ENCODE measurements at regions not wholly inside any gene's neighbourhood (a gene's known extent, or its start where the extent isn't known, plus 50 kb on each side); places are given as distances from the start of the nearest gene placed in this dataset.

DNA sequence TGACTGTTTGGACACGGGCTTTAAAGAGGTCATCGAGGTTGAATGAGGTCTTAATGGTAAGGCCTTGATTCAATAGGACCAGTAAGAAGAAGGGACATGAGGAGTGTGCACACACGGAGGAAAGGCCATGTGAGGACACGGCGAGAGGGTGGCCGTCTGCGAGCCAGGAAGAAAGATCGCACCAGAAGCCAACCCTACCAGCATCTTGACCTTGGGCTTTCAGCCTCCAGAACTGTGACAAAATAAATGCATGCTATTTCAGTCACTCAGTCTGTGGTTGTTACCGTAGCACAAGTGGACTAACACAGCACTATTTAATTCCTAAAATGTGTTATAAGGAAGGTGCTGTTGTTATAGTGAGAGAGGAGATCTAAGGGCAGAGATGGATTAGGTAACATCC lies 468.6 kb upstream of the FAT1 start:
- Histone ChIP-seq H3K4me3 (no peak overlapping the region), H3K27me3 (no peaks in the 10 kb centered on the region), H3K27ac (no peak overlapping the region), H3K4me1 (no peaks in the 10 kb centered on the region), H3K36me3 (no peaks in the 10 kb centered on the region), H3K9me3 (no peaks in the 10 kb centered on the region)
- no peak for DNase-seq
- 63% methylated on average over 8 of the region's 9 CpGs for WGBS (ENCODE audit: insufficient coverage, low coverage, low lambda C conversion rate, missing lambda C conversion rate)
- TF ChIP-seq, protein P1, sequence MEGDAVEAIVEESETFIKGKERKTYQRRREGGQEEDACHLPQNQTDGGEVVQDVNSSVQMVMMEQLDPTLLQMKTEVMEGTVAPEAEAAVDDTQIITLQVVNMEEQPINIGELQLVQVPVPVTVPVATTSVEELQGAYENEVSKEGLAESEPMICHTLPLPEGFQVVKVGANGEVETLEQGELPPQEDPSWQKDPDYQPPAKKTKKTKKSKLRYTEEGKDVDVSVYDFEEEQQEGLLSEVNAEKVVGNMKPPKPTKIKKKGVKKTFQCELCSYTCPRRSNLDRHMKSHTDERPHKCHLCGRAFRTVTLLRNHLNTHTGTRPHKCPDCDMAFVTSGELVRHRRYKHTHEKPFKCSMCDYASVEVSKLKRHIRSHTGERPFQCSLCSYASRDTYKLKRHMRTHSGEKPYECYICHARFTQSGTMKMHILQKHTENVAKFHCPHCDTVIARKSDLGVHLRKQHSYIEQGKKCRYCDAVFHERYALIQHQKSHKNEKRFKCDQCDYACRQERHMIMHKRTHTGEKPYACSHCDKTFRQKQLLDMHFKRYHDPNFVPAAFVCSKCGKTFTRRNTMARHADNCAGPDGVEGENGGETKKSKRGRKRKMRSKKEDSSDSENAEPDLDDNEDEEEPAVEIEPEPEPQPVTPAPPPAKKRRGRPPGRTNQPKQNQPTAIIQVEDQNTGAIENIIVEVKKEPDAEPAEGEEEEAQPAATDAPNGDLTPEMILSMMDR (IDR thresholded peaks at IDR 0.05), result no peak
- no peak for TF ChIP-seq POLR2A (IDR thresholded peaks at IDR 0.05)
- ATAC-seq, result no peak
- intact Hi-C loops (cut with DNase I), result no loop called here

DNA sequence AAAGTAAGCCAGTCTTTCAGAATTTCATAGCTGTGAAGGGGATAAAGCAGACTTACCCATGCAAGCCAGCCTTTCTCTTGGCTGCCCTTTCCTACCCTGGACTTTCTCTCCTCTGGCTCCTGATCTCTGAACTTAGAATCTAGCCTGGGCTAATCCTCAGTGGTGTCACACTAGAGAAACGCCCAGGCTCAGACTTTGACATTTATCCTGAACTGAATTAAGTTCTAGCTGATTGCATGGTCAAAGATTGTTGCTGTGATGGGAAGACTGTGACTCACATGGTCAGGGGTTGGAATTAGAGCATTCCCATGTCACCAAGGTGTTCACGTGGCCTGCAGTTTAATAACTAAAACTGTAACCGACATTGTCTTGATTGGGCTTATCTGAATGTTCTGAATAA lies 469.5 kb upstream of the FAT1 start:
- TF ChIP-seq, protein P1 (IDR thresholded peaks at IDR 0.05), result no peak
- no peak for TF ChIP-seq POLR2A (IDR thresholded peaks at IDR 0.05)
- Histone ChIP-seq H3K4me1 (no peaks in the 10 kb centered on the region), H3K36me3 (no peaks in the 10 kb centered on the region), H3K4me3 (no peak overlapping the region), H3K27me3 (no peaks in the 10 kb centered on the region), H3K9me3 (no peaks in the 10 kb centered on the region), H3K27ac (no peak overlapping the region)
- ATAC-seq (no peak), DNase-seq (no peak)
- intact Hi-C loops (cut with DNase I), result no loop called here
- WGBS (ENCODE audit: insufficient coverage, low coverage, low lambda C conversion rate, missing lambda C conversion rate), result 38% methylated on average over 2 of the region's 3 CpGs

DNA sequence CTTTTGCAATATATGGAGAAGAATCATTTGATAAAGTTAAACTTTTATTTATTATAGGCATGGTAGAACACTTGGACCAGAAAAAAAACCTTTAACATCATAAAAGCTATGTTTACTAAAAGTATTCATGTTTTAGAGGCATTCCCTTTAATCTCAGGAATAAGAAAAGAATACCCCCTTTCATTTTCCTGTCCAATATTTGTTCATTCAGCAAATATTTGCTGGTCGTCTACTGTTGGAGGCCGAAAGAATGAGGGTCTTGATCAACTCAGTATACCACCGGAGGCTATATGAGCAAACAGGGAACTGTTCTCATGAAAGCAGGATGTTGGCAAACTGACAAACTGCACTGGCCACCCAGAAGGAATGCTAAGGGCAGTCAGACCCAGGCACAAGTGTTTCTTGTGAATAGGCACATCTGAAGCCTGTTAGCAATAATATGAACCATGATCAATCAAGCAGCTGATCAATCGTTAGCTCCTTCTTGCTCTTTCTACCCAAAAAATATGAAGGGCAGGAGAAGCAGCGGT lies 480.8 kb upstream of the FAT1 start:
- H3K4me1 ChIP-seq, result no peaks in the 10 kb centered on the region

DNA sequence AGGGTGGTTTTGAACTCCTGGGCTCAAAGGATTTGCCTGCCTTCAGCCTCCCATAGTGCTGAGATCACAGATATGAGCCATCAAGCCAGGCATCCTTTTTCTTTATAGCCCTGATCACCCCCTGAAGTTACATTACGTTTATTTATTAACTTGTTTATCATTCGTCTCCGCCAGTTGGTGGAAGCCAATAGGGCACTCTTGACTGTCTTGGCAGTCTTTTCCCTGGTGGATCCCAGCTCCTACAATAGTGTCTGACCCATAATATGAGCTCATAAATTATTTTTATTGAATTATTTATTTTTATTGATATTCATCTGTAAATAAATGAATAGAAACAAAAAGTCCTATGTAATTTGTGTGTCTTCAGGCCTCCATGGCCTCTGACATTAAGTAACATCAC lies 484.3 kb upstream of the FAT1 start:
- no peak overlapping the region for H3K4me3 ChIP-seq
- H3K36me3 ChIP-seq, result no peaks in the 10 kb centered on the region
- no peaks in the 10 kb centered on the region for H3K4me1 ChIP-seq
- DNase-seq (no peak), ATAC-seq (no peak)
- no peaks in the 10 kb centered on the region for H3K9me3 ChIP-seq
- H3K27me3 ChIP-seq, result no peaks in the 10 kb centered on the region
- intact Hi-C loops (cut with DNase I), result no loop called here
- TF ChIP-seq, protein P1 (IDR thresholded peaks at IDR 0.05), result no peak
- TF ChIP-seq POLR2A (IDR thresholded peaks at IDR 0.05), result no peak
- no peak overlapping the region for H3K27ac ChIP-seq
- 79% methylated on average over 3 of the region's 3 CpGs for WGBS (ENCODE audit: insufficient coverage, low coverage, low lambda C conversion rate, missing lambda C conversion rate)

More for the DNA sequence above, 480.8 kb upstream of the FAT1 start:
- Histone ChIP-seq H3K9me3 (no peaks in the 10 kb centered on the region), H3K36me3 (no peaks in the 10 kb centered on the region), H3K27me3 (no peaks in the 10 kb centered on the region), H3K4me3 (no peak overlapping the region), H3K27ac (no peak overlapping the region)
- no peak for DNase-seq
- no peak for ATAC-seq
- no peak for TF ChIP-seq POLR2A (IDR thresholded peaks at IDR 0.05)
- TF ChIP-seq, protein P1 (IDR thresholded peaks at IDR 0.05), result no peak
- intact Hi-C loops (cut with DNase I), result no loop called here
- WGBS (ENCODE audit: insufficient coverage, low coverage, low lambda C conversion rate, missing lambda C conversion rate), result 54% methylated on average over 5 of the region's 5 CpGs

DNA sequence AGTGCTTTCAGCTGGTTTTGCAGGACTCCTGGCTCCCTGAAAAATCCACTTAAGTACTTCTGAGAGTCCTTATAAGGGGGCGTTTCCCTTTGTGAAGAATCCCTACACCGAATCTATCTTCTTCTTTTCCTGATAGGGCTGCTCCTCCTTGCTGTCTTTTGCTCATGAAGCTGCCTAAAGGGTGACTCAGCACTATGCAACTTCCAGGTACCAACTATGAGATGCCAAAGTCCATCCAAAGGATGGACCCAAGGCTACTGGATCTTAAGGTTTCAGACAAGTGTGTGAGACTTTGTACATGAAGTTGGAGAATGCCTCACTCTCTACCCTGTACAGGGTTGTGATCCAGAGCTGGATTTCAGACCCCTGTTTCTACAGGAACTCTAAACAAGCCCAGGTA lies 485.0 kb upstream of the FAT1 start:
- DNase-seq, result no peak
- Histone ChIP-seq H3K27ac (no peak overlapping the region), H3K27me3 (no peaks in the 10 kb centered on the region), H3K4me1 (no peaks in the 10 kb centered on the region), H3K36me3 (no peaks in the 10 kb centered on the region), H3K9me3 (no peaks in the 10 kb centered on the region), H3K4me3 (no peak overlapping the region)
- intact Hi-C loops (cut with DNase I), result no loop called here
- WGBS (ENCODE audit: insufficient coverage, low coverage, low lambda C conversion rate, missing lambda C conversion rate), result 59% methylated on average over 2 of the region's 2 CpGs
- no peak for ATAC-seq
- TF ChIP-seq, protein P1 (IDR thresholded peaks at IDR 0.05), result no peak
- no peak for TF ChIP-seq POLR2A (IDR thresholded peaks at IDR 0.05)
